ENCODE measurements at regions not wholly inside any gene's neighbourhood (a gene's known extent, or its start where the extent isn't known, plus 50 kb on each side); places are given as distances from the start of the nearest gene placed in this dataset.

- TF ChIP-seq MAX (IDR thresholded peaks at IDR 0.05; ENCODE audit: insufficient read depth, insufficient read length) (no peak), POLR2AphosphoS5 (IDR thresholded peaks at IDR 0.05; ENCODE audit: insufficient read depth, low read depth, low read length) (no peak), EZH2 (IDR thresholded peaks at IDR 0.05; ENCODE audit: borderline replicate concordance, low read depth, low read length, severe bottlenecking) (no peak), CTCF (IDR thresholded peaks at IDR 0.05; ENCODE audit: extremely low read depth in 1 of 2, insufficient read depth in 1 of 2, low read depth in 1 of 2, low read length in 2 of 2) (no peak)
Measured at GRCh38 chr5:165187815-165188214, 1682.4 kb downstream of the MAT2B start.

Data from endothelial cell of umbilical vein (primary cell).